ENCODE measurements at regions not wholly inside any gene's neighbourhood (a gene's known extent, or its start where the extent isn't known, plus 50 kb on each side); places are given as distances from the start of the nearest gene placed in this dataset.

GRCh38 chr2:54059986-54060385 is 55.4 kb upstream of the ACYP2 start:
- TF ChIP-seq CREB1 (IDR thresholded peaks at IDR 0.05; ENCODE audit: low read depth) (no peak), RAD21 (IDR thresholded peaks at IDR 0.05; ENCODE audit: low read depth) (no peak), TAF1 (IDR thresholded peaks at IDR 0.05; ENCODE audit: low read depth) (no peak), FOXM1 (IDR thresholded peaks at IDR 0.05; ENCODE audit: borderline replicate concordance, low read depth) (no peak), EGR1 (IDR thresholded peaks at IDR 0.05) (no peak), NFIC (IDR thresholded peaks at IDR 0.05) (no peak), EP300 (IDR thresholded peaks at IDR 0.05; ENCODE audit: borderline replicate concordance) (no peak), TEAD4 (IDR thresholded peaks at IDR 0.05) (no peak), CEBPB (IDR thresholded peaks at IDR 0.05) (no peak), MAX (IDR thresholded peaks at IDR 0.05) (no peak), TCF12 (IDR thresholded peaks at IDR 0.05; ENCODE audit: low read depth) (no peak), YY1 (IDR thresholded peaks at IDR 0.05; ENCODE audit: low read depth) (no peak)
- TF ChIP-seq, protein P1, sequence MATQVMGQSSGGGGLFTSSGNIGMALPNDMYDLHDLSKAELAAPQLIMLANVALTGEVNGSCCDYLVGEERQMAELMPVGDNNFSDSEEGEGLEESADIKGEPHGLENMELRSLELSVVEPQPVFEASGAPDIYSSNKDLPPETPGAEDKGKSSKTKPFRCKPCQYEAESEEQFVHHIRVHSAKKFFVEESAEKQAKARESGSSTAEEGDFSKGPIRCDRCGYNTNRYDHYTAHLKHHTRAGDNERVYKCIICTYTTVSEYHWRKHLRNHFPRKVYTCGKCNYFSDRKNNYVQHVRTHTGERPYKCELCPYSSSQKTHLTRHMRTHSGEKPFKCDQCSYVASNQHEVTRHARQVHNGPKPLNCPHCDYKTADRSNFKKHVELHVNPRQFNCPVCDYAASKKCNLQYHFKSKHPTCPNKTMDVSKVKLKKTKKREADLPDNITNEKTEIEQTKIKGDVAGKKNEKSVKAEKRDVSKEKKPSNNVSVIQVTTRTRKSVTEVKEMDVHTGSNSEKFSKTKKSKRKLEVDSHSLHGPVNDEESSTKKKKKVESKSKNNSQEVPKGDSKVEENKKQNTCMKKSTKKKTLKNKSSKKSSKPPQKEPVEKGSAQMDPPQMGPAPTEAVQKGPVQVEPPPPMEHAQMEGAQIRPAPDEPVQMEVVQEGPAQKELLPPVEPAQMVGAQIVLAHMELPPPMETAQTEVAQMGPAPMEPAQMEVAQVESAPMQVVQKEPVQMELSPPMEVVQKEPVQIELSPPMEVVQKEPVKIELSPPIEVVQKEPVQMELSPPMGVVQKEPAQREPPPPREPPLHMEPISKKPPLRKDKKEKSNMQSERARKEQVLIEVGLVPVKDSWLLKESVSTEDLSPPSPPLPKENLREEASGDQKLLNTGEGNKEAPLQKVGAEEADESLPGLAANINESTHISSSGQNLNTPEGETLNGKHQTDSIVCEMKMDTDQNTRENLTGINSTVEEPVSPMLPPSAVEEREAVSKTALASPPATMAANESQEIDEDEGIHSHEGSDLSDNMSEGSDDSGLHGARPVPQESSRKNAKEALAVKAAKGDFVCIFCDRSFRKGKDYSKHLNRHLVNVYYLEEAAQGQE (IDR thresholded peaks at IDR 0.05; ENCODE audit: low read depth) = no peak
- TF ChIP-seq, protein P2, sequence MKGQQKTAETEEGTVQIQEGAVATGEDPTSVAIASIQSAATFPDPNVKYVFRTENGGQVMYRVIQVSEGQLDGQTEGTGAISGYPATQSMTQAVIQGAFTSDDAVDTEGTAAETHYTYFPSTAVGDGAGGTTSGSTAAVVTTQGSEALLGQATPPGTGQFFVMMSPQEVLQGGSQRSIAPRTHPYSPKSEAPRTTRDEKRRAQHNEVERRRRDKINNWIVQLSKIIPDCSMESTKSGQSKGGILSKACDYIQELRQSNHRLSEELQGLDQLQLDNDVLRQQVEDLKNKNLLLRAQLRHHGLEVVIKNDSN (IDR thresholded peaks at IDR 0.05) = no peak
